GM12875 (cell line): ENCODE measurements at regions not wholly inside any gene's neighbourhood (a gene's known extent, or its start where the extent isn't known, plus 50 kb on each side); places are given as distances from the start of the nearest gene placed in this dataset.

Experiments used
- H3K4me3 ChIP-seq: one replicate; pipeline ENCODE4 v1.5.1; 2011; ENCODE audit warnings: low read depth, low read length, control low read depth
- CTCF ChIP-seq: IDR thresholded peaks from 2 replicates; pipeline ENCODE4 v1.5.1; 2011; ENCODE audit warnings: low read depth, mild to moderate bottlenecking, control low read depth, inconsistent platforms, low read length, moderate library complexity, borderline replicate concordance; ENCODE audit not compliant: insufficient read depth

GRCh38 chr12:29957835-29958234 is 174.1 kb upstream of the TMTC1 start:
- no peak for TF ChIP-seq CTCF
- no peak overlapping the region for H3K4me3 ChIP-seq

GRCh38 chr12:29945904-29946303 is 162.2 kb upstream of the TMTC1 start:
- H3K4me3 ChIP-seq, result no peak overlapping the region

GRCh38 chr12:29944269-29945000 is 160.7 kb upstream of the TMTC1 start:
- no peak overlapping the region for H3K4me3 ChIP-seq
- no peak for TF ChIP-seq CTCF

More at GRCh38 chr12:29945904-29946303, 162.2 kb upstream of the TMTC1 start:
- no peak for TF ChIP-seq CTCF

- H3K4me3 ChIP-seq, result no peak overlapping the region
- TF ChIP-seq CTCF, result no peak
Observed at GRCh38 chr12:29943683-29944082, 159.9 kb upstream of the TMTC1 start.

GRCh38 chr12:29940811-29941210 is 157.1 kb upstream of the TMTC1 start:
- no peak for TF ChIP-seq CTCF
- H3K4me3 ChIP-seq, result no peak overlapping the region

GRCh38 chr12:29930503-29930902 is 146.8 kb upstream of the TMTC1 start:
- TF ChIP-seq CTCF, result no peak
- no peak overlapping the region for H3K4me3 ChIP-seq

- no peak for TF ChIP-seq CTCF
- H3K4me3 ChIP-seq, result no peak overlapping the region
Observed at GRCh38 chr12:29929295-29929694, 145.6 kb upstream of the TMTC1 start.
